Inferior parietal cortex (tissue), 1 donor: ENCODE measurements at regions not wholly inside any gene's neighbourhood (a gene's known extent, or its start where the extent isn't known, plus 50 kb on each side); places are given as distances from the start of the nearest gene placed in this dataset.

ENCODE experiments used
- DNase-seq: peaks from one replicate; pipeline ENCODE4 v3.0.0-alpha.2; 2016; ENCODE audit errors: extremely low spot score

- DNase-seq = no peak
These were observed 278.3 kb downstream of the SEC14L1 start for GRCh38 chr17:77419095-77419494.

GRCh38 chr17:77419547-77420094 is 278.9 kb downstream of the SEC14L1 start:
- DNase-seq = no peak

GRCh38 chr17:77420095-77420803 is 279.5 kb downstream of the SEC14L1 start:
- DNase-seq = no peak

- no peak for DNase-seq
These were observed 280.2 kb downstream of the SEC14L1 start for GRCh38 chr17:77420804-77421629.

GRCh38 chr17:77421630-77421972 is 280.8 kb downstream of the SEC14L1 start:
- DNase-seq = no peak

- DNase-seq = no peak
These were observed 281.5 kb downstream of the SEC14L1 start for GRCh38 chr17:77422104-77422747.

GRCh38 chr17:77422748-77423113 is 282.0 kb downstream of the SEC14L1 start:
- DNase-seq = no peak

- DNase-seq = peak; percentile 42
These were observed 283.1 kb downstream of the SEC14L1 start for GRCh38 chr17:77423589-77424451.

GRCh38 chr17:77424585-77425344 is 284.0 kb downstream of the SEC14L1 start:
- no peak for DNase-seq

GRCh38 chr17:77425348-77425747 is 284.6 kb downstream of the SEC14L1 start:
- no peak for DNase-seq

- no peak for DNase-seq
These were observed 285.2 kb downstream of the SEC14L1 start for GRCh38 chr17:77425791-77426641.

- no peak for DNase-seq
These were observed 286.1 kb downstream of the SEC14L1 start for GRCh38 chr17:77426676-77427386.

- no peak for DNase-seq
These were observed 286.7 kb downstream of the SEC14L1 start for GRCh38 chr17:77427391-77427991.

- DNase-seq = peak; percentile 54
These were observed 287.4 kb downstream of the SEC14L1 start for GRCh38 chr17:77428020-77428748.

- DNase-seq = no peak
These were observed 288.1 kb downstream of the SEC14L1 start for GRCh38 chr17:77428749-77429368.

- no peak for DNase-seq
These were observed 288.7 kb downstream of the SEC14L1 start for GRCh38 chr17:77429369-77429968.
